Coronary artery (tissue), 2 donors: ENCODE measurements at regions not wholly inside any gene's neighbourhood (a gene's known extent, or its start where the extent isn't known, plus 50 kb on each side); places are given as distances from the start of the nearest gene placed in this dataset.

Experiments
- DNase-seq: peaks from one replicate; pipeline ENCODE4 v3.0.0-alpha.2; 2017; ENCODE audit warnings: low spot score
- H3K27ac ChIP-seq, 2 donors: fragments of 200-600 bp; sonication (generic); one replicate each; pipeline ENCODE4 v1.5.1; 2016 to 2019
- H3K4me3 ChIP-seq: fragments of 200-600 bp; sonication (generic); 2 replicates; pipeline ENCODE4 v1.5.1; 2016; ENCODE audit warnings: mild to moderate bottlenecking, moderate library complexity
- CTCF ChIP-seq: fragments of 200-600 bp; sonication (generic); IDR thresholded peaks from one replicate; pipeline ENCODE4 v1.5.1; 2019; ENCODE audit warnings: antibody characterized with exemption

DNA sequence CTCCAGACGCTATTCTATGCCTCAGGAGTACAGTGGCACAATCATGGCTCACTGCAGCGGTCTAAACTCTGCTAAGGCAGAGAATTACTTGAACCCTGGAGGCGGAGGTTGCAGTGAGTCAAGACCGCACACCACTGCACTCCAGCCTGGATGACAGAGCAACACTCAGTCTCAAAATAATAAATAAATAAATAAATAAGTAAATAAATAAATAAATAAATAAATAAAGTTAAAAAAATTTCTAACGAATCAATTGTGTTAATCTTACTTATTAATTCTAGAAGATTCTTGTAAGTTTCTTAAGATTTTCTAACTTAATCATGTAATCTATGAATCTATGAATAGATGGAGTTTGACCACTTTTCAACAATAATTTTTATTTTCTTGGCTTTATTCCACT, 621.4 kb upstream of the POT1 start:
- no peak for DNase-seq
- no peak for TF ChIP-seq CTCF
- Histone ChIP-seq H3K27ac (no peak overlapping the region), H3K4me3 (no peak overlapping the region)

- DNase-seq = no peak
- no peak overlapping the region for H3K4me3 ChIP-seq
- no peak overlapping the region for H3K27ac ChIP-seq
- TF ChIP-seq CTCF = no peak
Measured at GRCh38 chr7:125547505-125547904, 617.9 kb upstream of the POT1 start.

- no peak overlapping the region for H3K27ac ChIP-seq
- no peak for DNase-seq
- TF ChIP-seq CTCF = no peak
- no peak overlapping the region for H3K4me3 ChIP-seq
Measured at GRCh38 chr7:125530553-125530952, 600.9 kb upstream of the POT1 start.

- TF ChIP-seq CTCF = no peak
- no peak for DNase-seq
- no peak overlapping the region for H3K27ac ChIP-seq
- no peak overlapping the region for H3K4me3 ChIP-seq
Measured at GRCh38 chr7:125529249-125529648, 599.6 kb upstream of the POT1 start.

DNA sequence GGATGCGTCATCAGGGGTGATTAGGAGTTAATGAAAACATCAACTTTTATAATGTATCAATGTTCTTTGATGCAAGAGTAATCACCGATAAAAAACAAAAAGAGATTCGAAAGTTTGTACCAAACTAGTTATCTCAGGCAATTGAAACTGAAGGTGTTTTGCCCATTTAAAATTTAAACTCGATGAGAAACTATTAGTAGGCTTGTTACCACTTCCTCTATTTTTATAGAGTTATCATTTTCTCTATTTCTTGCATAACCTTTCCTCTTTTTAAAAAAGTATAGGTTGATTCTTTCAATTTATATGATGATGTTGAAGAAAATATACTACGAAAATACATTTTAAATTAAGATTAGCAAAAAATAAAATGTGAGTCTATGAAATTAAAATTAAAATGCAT, 597.3 kb upstream of the POT1 start:
- no peak for DNase-seq
- no peak overlapping the region for H3K27ac ChIP-seq
- no peak overlapping the region for H3K4me3 ChIP-seq
- TF ChIP-seq CTCF = no peak

GRCh38 chr7:125526092-125526491, 596.5 kb upstream of the POT1 start:
- no peak for TF ChIP-seq CTCF
- no peak overlapping the region for H3K4me3 ChIP-seq
- H3K27ac ChIP-seq = no peak overlapping the region
- no peak for DNase-seq

DNA sequence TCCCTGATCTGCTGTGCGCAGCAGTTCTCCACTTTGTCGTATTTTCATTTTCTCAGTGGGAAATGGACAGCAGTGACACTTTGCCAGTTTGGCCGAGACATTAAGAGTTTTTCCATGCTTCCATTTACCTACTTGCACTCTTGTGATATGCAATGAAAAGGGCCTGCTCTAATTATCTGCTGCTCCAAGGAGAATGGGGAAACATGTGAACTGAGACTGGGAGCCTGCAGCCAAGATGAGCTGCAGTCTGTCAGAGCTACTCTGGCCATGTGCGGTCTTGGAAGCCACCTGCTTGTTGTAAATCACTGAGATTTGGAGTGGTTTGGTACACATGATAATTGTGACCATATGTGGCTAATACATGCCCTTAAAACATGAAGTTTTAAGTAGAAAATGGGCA, 586.6 kb upstream of the POT1 start:
- Histone ChIP-seq H3K27ac (no peak overlapping the region), H3K4me3 (no peak overlapping the region)
- TF ChIP-seq CTCF = no peak
- no peak for DNase-seq
